ENCODE measurements at regions not wholly inside any gene's neighbourhood (a gene's known extent, or its start where the extent isn't known, plus 50 kb on each side); places are given as distances from the start of the nearest gene placed in this dataset.
A peak's percentile ranks its signal among the peaks of the same experiment; 100 is the strongest.

- no peak for DNase-seq
These were observed 198.5 kb downstream of the ADGRG6 start for GRCh38 chr6:142500250-142500786.

- no peak for DNase-seq
These were observed 200.0 kb downstream of the ADGRG6 start for GRCh38 chr6:142501795-142502194.

GRCh38 chr6:142507065-142507464 is 205.3 kb downstream of the ADGRG6 start:
- no peak for DNase-seq

- no peak for DNase-seq
These were observed 208.4 kb downstream of the ADGRG6 start for GRCh38 chr6:142510211-142510610.

- no peak for DNase-seq
These were observed 216.3 kb downstream of the ADGRG6 start for GRCh38 chr6:142518126-142518525.

- no peak for DNase-seq
These were observed 217.0 kb downstream of the ADGRG6 start for GRCh38 chr6:142518761-142519160.

- DNase-seq, result no peak
These were observed 220.0 kb downstream of the ADGRG6 start for GRCh38 chr6:142521791-142522190.

- no peak for DNase-seq
These were observed 221.9 kb downstream of the ADGRG6 start for GRCh38 chr6:142523515-142524375.

GRCh38 chr6:142530566-142530965 is 228.8 kb downstream of the ADGRG6 start:
- DNase-seq, result no peak

GRCh38 chr6:142531727-142532126 is 229.9 kb downstream of the ADGRG6 start:
- no peak for DNase-seq

GRCh38 chr6:142534076-142534475 is 232.3 kb downstream of the ADGRG6 start:
- DNase-seq, result no peak

GRCh38 chr6:142534484-142534883 is 232.7 kb downstream of the ADGRG6 start:
- DNase-seq, result no peak

GRCh38 chr6:142537612-142538478 is 236.0 kb downstream of the ADGRG6 start:
- DNase-seq, result no peak

- no peak for DNase-seq
These were observed 241.0 kb downstream of the ADGRG6 start for GRCh38 chr6:142542704-142543233.

- DNase-seq, result no peak
These were observed 241.8 kb downstream of the ADGRG6 start for GRCh38 chr6:142543606-142544005.

GRCh38 chr6:142544199-142544838 is 242.5 kb downstream of the ADGRG6 start:
- no peak for DNase-seq

- no peak for DNase-seq
These were observed 243.3 kb downstream of the ADGRG6 start for GRCh38 chr6:142545147-142545546.

- DNase-seq, result no peak
These were observed 246.8 kb downstream of the ADGRG6 start for GRCh38 chr6:142548566-142548965.

GRCh38 chr6:142550310-142551063 is 248.7 kb downstream of the ADGRG6 start:
- DNase-seq, result no peak

GRCh38 chr6:142551274-142551811 is 249.5 kb downstream of the ADGRG6 start:
- DNase-seq, result peak; percentile 22

GRCh38 chr6:142558786-142559185 is 257.0 kb downstream of the ADGRG6 start:
- no peak for DNase-seq

All from stimulated activated CD4-positive, alpha-beta T cell treated with anti-CD3 and anti-CD28 coated beads, Interleukin-12 subunit alpha, Interleukin-12 subunit beta, amount 100 ng/mL, for 4 hours (primary cell).